ENCODE measurements at regions not wholly inside any gene's neighbourhood (a gene's known extent, or its start where the extent isn't known, plus 50 kb on each side); places are given as distances from the start of the nearest gene placed in this dataset.
"Not testable (repeated sequence)": the region's sequence is repeated elsewhere in the genome, so short reads cannot be mapped to it uniquely, and the experiment has no call there.

- no peak for DNase-seq (ENCODE audit: low spot score)
Measured at GRCh38 chr17:63258785-63259184, 187.3 kb downstream of the CYB561 start.

GRCh38 chr17:63262751-63263476 is 183.2 kb downstream of the CYB561 start:
- DNase-seq (ENCODE audit: low spot score) = no peak

GRCh38 chr17:63265526-63265925 is 180.6 kb downstream of the CYB561 start:
- no peak for DNase-seq (ENCODE audit: low spot score)

GRCh38 chr17:63267846-63268245 is 178.3 kb downstream of the CYB561 start:
- no peak for DNase-seq (ENCODE audit: low spot score)

- DNase-seq (ENCODE audit: low spot score) = no peak
Measured at GRCh38 chr17:63268827-63269226, 177.3 kb downstream of the CYB561 start.

- DNase-seq (ENCODE audit: low spot score) = no peak
Measured at GRCh38 chr17:63270610-63271009, 175.5 kb downstream of the CYB561 start.

- DNase-seq (ENCODE audit: low spot score) = no peak
Measured at GRCh38 chr17:63274146-63274545, 172.0 kb downstream of the CYB561 start.

- DNase-seq (ENCODE audit: low spot score) = peak; percentile 1
Measured at GRCh38 chr17:63275318-63275970, 170.7 kb downstream of the CYB561 start.

GRCh38 chr17:63275971-63276745 is 169.9 kb downstream of the CYB561 start:
- DNase-seq (ENCODE audit: low spot score) = no peak

- DNase-seq (ENCODE audit: low spot score) = no peak
Measured at GRCh38 chr17:63276821-63277220, 169.3 kb downstream of the CYB561 start.

GRCh38 chr17:63277629-63278028 is 168.5 kb downstream of the CYB561 start:
- DNase-seq (ENCODE audit: low spot score) = no peak

GRCh38 chr17:63278728-63279442 is 167.2 kb downstream of the CYB561 start:
- DNase-seq (ENCODE audit: low spot score) = no peak

- DNase-seq (ENCODE audit: low spot score) = no peak
Measured at GRCh38 chr17:63279498-63280230, 166.4 kb downstream of the CYB561 start.

- DNase-seq (ENCODE audit: low spot score) = no peak
Measured at GRCh38 chr17:63282455-63282854, 163.7 kb downstream of the CYB561 start.

- no peak for DNase-seq (ENCODE audit: low spot score)
Measured at GRCh38 chr17:63285551-63285950, 160.6 kb downstream of the CYB561 start.

- DNase-seq (ENCODE audit: low spot score) = no peak
Measured at GRCh38 chr17:63286254-63286653, 159.9 kb downstream of the CYB561 start.

- DNase-seq (ENCODE audit: low spot score) = not testable (repeated sequence)
Measured at GRCh38 chr17:63287006-63287405, 159.1 kb downstream of the CYB561 start.

- no peak for DNase-seq (ENCODE audit: low spot score)
Measured at GRCh38 chr17:63289931-63290330, 156.2 kb downstream of the CYB561 start.

- DNase-seq (ENCODE audit: low spot score) = no peak
Measured at GRCh38 chr17:63290351-63290750, 155.8 kb downstream of the CYB561 start.

GRCh38 chr17:63290784-63291183 is 155.3 kb downstream of the CYB561 start:
- no peak for DNase-seq (ENCODE audit: low spot score)

GRCh38 chr17:63291258-63291657 is 154.8 kb downstream of the CYB561 start:
- DNase-seq (ENCODE audit: low spot score) = no peak

GRCh38 chr17:63292421-63292820 is 153.7 kb downstream of the CYB561 start:
- no peak for DNase-seq (ENCODE audit: low spot score)

All from HuH-7.5 (cell line).